ENCODE measurements at regions not wholly inside any gene's neighbourhood (a gene's known extent, or its start where the extent isn't known, plus 50 kb on each side); places are given as distances from the start of the nearest gene placed in this dataset.

GRCh38 chr9:110099236-110100095, 108.5 kb downstream of the C9orf152 start:
- no peak for DNase-seq

DNA sequence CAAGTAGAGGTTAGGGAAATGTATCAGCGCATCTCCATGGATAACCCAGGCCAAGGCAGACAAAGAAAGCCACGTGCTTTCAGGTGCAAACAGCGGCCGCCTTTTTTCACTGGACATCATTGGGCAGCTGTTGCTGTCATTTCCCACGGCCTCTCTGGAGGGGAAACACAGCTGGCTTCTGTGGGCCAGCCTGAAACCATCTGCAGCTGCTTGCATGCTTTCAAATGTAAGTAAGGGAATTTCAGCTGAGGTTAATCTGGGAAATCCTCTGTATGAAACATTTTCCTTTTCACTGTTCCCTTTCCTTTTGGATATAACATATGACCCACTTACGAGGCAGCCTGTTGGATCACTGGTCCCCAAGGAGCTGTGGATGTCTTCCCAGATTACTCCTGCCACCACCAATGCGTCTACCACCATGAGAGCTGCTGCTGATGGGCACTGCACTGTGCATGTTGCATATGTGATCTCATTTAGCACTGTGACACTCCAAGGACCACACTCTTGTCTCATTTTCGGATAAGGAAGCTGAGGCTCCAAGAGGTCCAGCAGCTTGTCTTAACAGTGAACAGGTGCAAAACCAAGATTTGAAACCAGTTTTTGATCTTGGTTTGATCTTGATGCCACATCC, 106.3 kb downstream of the C9orf152 start:
- DNase-seq: no peak

- no peak for DNase-seq
Observed at GRCh38 chr9:110103257-110103656, 104.7 kb downstream of the C9orf152 start.

- DNase-seq: no peak
Observed at GRCh38 chr9:110104261-110104809, 103.6 kb downstream of the C9orf152 start.

DNA sequence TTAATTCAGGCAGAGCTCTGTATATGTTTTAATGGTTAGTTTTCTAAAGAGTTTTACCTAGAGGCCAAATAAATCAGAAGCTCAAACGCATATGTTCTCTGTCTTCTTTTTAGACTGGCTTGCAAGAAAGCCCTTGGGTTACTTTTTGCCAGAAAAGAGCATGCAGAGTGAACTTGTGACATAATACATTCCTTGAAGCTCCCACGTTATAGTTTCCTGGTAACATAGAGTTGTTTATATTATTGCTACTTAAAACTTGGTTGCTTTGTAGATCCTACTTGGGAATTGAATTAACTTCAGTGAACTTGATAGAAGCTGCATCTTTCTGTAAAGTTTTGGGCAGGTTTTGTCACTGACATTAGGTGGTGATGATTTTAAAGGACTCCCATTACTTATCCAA, 102.9 kb downstream of the C9orf152 start:
- no peak for DNase-seq

DNA sequence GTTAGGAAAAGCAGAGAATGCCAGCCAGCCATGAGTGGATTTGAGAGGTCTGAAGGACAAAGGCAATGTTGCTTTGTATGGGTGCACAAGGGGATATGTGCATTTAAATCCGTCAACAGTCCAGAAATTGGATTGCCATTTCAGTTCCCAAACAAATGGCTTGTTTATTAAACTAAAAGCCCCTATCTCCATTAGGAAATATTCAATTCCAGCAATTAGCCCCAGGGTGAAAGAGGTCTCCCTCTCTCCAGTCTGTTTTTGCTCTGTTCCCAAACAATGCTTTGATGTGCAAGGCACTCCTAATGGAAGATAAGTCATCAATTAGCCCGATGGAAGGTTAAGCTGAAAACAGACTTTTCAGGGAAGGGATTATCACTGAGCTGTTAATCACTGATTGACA, 101.3 kb downstream of the C9orf152 start:
- no peak for DNase-seq

GRCh38 chr9:110109333-110110092, 98.4 kb downstream of the C9orf152 start:
- no peak for DNase-seq

DNA sequence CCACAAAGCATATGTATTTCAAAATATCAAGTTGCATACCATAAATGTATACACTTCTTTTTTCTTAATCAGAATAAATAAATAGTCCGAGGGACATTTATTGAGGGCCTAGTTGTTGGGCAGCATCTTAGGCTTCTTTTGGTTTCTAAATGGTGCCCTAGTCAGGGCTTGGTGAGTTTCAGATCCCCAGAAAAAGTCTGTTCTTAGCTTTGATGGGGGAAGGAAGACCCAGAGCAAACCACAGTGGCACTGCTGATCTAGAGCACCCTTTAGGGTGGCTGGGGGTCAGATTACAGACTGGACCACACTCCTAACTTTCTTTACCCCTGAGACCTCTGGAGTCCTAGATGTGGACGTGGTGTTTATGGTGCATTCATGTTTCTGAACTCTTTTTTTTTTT, 97.8 kb downstream of the C9orf152 start:
- no peak for DNase-seq

GRCh38 chr9:110111868-110112267, 96.1 kb downstream of the C9orf152 start:
- no peak for DNase-seq

DNA sequence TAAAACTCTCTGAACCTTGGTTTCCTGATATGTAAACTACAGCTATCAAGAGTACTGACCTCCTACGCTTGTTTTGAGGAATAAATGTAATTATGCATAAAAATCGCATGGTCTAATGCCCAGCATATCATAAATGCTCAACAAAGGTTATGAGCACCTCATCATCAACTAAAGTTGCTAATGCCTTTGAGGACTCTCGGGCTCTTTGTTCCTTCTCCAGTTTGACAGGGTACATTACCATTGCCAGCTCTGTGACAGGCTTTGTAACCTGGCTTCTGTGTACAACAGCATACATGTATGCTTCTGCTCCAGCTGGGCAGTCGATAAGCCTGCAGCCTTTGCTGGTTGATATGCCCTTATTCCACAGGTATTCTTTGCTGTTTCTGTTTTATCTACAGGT, 95.2 kb downstream of the C9orf152 start:
- DNase-seq: no peak

GRCh38 chr9:110114086-110114858, 93.7 kb downstream of the C9orf152 start:
- no peak for DNase-seq

- no peak for DNase-seq
Observed at GRCh38 chr9:110114859-110115201, 93.1 kb downstream of the C9orf152 start.

GRCh38 chr9:110115341-110115820, 92.6 kb downstream of the C9orf152 start:
- DNase-seq: no peak

DNA sequence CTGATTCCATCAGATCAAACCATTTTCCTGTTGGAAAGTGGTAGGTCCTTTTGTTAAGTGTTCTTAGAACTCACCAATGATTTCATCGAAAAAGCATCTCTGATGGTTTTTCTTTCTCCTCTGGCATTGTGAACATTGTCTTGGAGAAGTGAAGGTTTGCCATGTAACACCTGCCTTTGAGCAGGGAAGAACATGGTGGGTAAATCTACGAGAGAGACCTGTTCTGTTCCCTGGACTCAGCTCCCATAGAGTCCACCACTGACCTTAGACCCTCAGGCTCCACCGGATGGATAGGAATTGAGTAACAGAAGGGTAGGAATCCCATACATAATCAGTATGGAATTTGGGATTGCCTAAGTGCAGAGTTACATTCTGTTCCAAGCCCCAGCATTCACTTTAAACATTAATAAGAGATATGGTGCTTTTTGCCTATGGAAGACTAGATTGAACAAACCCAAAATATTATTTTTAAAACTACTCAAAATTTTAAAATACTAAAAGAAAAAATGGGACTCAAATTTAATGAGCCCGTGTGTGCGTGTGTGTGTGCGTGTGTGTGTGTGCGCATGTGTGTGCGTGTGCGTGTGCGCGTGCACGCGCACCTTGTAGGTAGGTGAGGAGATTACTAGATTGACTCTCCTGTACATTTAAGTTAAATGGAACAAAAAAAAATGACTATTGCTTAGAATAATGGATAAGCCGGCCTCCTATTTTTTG, 92.0 kb downstream of the C9orf152 start:
- DNase-seq: no peak

DNA sequence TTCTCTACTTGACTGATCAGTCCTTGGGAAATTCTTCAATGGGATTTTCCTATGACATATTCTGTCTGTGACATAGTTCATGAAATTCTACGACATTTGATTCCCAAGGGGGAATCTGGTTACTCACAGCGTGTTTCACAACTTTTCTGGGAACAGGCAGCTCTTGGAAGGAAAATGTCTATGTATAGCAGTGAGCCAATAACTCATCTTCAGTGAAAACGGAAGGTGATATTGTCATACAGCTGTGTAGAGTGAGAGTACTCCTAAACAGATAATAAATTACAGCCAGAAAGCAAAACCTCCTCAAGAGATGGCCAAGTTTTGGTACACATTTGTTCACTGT, 91.4 kb downstream of the C9orf152 start:
- DNase-seq: no peak

DNA sequence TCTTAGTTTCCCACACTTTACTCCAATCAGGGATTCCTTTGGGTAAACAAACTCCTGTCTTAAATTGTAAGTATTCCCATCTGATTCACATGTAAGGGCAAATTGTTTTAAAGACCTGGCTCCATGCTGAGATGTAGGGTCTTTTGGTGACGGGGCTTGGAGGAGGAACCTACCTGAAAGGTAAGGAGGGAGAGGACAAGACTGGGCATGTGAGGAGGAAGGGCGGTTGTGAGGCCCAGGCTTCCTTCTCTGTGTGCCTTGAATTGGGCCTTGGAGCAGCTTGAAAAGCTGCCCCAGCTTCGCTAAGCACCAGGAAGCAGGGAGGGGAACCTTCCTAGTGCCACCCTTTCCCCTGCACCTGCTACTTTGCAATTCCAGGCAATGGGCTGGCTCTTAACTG, 86.8 kb downstream of the C9orf152 start:
- no peak for DNase-seq

DNA sequence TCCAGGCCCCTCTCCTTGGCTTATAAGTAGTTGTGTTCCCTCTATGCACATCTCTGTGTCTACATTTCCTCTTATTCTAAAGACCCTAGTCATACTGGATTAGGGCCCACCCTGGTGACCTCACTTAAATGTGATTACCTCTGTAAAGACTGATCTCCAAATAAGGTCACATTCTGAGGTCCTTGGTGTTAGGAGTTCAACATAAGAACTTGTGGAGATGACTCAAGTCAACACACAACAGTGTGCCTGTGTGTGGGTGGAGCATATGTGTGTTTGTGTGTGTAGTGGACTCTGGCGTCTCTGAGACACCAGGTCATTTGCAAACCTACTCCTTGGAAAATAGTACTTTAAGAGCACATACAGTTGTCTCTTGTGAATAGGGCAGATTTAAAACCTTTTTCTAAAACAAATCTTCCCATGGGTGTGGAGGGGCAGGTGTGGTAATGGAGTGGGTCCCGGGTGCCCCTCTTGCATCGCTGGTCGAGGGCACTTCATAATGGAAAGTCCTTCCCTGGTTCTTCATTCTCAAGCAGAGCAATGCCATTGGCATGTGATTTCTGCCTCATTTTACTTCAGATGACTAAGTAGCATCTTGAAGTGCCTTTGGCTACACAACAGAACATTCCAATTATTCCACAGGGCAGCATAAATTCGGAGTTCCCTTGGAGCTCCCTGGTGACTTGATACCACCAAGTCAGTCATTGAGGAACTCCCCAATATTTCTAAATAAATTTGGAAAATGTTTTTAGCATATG, 84.4 kb downstream of the C9orf152 start:
- DNase-seq: no peak

- DNase-seq: no peak
Observed at GRCh38 chr9:110124439-110124838, 83.5 kb downstream of the C9orf152 start.

- DNase-seq: no peak
Observed at GRCh38 chr9:110125207-110125751, 82.7 kb downstream of the C9orf152 start.

- DNase-seq: no peak
Observed at GRCh38 chr9:110125763-110126351, 82.1 kb downstream of the C9orf152 start.
